ENCODE measurements at regions not wholly inside any gene's neighbourhood (a gene's known extent, or its start where the extent isn't known, plus 50 kb on each side); places are given as distances from the start of the nearest gene placed in this dataset.

GRCh38 chr16:52729731-52730130, 182.8 kb upstream of the TOX3 start:
- TF ChIP-seq, protein P1, sequence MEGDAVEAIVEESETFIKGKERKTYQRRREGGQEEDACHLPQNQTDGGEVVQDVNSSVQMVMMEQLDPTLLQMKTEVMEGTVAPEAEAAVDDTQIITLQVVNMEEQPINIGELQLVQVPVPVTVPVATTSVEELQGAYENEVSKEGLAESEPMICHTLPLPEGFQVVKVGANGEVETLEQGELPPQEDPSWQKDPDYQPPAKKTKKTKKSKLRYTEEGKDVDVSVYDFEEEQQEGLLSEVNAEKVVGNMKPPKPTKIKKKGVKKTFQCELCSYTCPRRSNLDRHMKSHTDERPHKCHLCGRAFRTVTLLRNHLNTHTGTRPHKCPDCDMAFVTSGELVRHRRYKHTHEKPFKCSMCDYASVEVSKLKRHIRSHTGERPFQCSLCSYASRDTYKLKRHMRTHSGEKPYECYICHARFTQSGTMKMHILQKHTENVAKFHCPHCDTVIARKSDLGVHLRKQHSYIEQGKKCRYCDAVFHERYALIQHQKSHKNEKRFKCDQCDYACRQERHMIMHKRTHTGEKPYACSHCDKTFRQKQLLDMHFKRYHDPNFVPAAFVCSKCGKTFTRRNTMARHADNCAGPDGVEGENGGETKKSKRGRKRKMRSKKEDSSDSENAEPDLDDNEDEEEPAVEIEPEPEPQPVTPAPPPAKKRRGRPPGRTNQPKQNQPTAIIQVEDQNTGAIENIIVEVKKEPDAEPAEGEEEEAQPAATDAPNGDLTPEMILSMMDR (IDR thresholded peaks at IDR 0.05): no peak
- TF ChIP-seq POLR2AphosphoS5 (IDR thresholded peaks at IDR 0.05): no peak
- TF ChIP-seq POLR2A (IDR thresholded peaks at IDR 0.05): no peak
- TF ChIP-seq EP300 (IDR thresholded peaks at IDR 0.05): no peak
